ENCODE measurements at regions not wholly inside any gene's neighbourhood (a gene's known extent, or its start where the extent isn't known, plus 50 kb on each side); places are given as distances from the start of the nearest gene placed in this dataset.

DNA sequence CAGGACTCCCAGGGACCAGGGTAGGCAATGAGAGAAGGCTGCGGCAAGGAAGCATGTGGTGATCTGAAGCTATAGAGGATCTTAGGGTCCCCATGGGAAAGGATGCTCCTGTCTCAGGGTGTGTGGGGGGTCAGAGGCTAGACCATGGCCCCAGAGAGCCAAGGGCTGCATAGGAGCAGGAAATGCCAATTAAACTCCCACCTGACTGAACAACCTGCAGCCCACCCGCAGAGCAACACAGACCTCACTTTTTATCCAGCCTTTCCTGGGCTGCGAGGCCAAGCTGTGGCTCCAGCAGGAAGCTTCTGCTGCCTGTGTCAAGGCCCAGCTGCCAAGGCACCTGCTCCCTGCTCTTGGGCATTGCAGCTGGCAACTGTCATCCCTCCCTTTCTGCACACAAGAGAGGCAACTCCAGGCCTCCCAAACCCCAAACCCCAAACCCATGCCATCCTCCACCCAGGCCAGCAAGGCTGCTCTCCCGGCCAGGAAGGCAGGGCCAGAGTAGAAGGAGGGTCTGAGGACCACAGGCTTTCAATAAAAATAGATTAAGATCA is 290.1 kb downstream of the FOXO1 start:
- no peak overlapping the region for H3K9ac ChIP-seq (ENCODE audit: low read depth in 2 of 2, low read length in 2 of 2)
- H3K36me3 ChIP-seq = no peaks in the 10 kb centered on the region
- no peak overlapping the region for H3K4me3 ChIP-seq
- TF ChIP-seq, protein P1, sequence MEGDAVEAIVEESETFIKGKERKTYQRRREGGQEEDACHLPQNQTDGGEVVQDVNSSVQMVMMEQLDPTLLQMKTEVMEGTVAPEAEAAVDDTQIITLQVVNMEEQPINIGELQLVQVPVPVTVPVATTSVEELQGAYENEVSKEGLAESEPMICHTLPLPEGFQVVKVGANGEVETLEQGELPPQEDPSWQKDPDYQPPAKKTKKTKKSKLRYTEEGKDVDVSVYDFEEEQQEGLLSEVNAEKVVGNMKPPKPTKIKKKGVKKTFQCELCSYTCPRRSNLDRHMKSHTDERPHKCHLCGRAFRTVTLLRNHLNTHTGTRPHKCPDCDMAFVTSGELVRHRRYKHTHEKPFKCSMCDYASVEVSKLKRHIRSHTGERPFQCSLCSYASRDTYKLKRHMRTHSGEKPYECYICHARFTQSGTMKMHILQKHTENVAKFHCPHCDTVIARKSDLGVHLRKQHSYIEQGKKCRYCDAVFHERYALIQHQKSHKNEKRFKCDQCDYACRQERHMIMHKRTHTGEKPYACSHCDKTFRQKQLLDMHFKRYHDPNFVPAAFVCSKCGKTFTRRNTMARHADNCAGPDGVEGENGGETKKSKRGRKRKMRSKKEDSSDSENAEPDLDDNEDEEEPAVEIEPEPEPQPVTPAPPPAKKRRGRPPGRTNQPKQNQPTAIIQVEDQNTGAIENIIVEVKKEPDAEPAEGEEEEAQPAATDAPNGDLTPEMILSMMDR (IDR thresholded peaks at IDR 0.05) = no peak
- DNase-seq = no peak
- no peak overlapping the region for H3K27ac ChIP-seq
- no peaks in the 10 kb centered on the region for H3K27me3 ChIP-seq
- intact Hi-C loops (cut with DNase I) = no loop called here
- H3K9me3 ChIP-seq = no peaks in the 10 kb centered on the region
- no peaks in the 10 kb centered on the region for H3K4me1 ChIP-seq

DNA sequence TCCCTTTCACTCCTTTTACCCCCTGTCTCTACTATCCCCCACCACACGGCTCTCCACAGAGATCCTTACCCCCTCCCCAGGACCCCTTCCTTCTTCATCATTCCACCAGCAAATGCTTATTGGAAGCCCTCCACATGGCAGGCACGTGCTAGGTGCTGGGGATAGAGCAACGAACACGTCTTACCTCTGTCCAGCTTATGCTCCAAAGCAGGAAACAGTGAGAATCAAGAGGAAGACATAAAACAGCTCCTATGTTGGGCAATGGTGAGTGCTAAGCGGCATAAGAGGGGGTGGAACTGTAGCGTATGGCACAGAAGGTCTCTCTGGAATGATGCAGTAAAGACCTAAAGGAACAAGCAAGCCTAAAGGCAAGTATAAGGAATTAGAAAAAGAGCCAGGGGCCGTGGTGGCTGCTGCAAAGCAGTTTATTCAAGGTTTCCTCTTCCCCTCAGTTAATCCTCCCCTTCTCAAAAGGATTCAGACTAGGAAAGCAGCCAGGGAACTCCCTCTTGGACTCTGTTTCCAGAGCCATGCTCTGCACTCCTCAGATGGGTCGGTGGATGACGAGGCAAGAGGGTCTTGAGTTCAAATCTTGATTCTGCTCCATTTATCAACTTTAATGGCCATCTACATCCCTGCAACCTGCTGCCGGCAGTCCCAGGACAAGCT is 289.4 kb downstream of the FOXO1 start:
- Histone ChIP-seq H3K27ac (no peak overlapping the region), H3K9me3 (no peaks in the 10 kb centered on the region), H3K36me3 (no peaks in the 10 kb centered on the region), H3K4me1 (no peaks in the 10 kb centered on the region), H3K4me3 (no peak overlapping the region), H3K9ac (ENCODE audit: low read depth in 2 of 2, low read length in 2 of 2) (no peak overlapping the region), H3K27me3 (no peaks in the 10 kb centered on the region)
- DNase-seq = no peak
- intact Hi-C loops (cut with DNase I) = no loop called here
- TF ChIP-seq, protein P1 (IDR thresholded peaks at IDR 0.05) = no peak

DNA sequence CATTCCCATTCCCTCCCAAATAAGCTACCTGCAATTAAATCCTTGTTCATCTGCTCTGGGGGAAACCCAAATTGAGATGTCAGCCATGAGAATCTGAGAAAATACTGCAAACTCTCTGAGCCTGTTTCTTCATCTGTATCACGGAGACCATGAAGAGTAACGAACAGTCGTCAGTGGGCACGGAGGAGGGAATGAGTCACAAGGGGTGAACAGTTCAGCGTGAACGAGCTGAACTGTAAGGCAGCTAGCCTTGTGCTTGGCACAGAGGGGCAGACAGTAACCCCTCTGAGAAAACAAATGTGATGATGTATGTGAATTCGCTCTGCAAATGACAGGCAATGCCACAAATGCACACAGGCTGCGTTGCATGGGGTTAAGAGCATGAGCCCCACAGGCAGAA is 288.7 kb downstream of the FOXO1 start:
- Histone ChIP-seq H3K27me3 (no peaks in the 10 kb centered on the region), H3K4me1 (no peaks in the 10 kb centered on the region), H3K36me3 (no peaks in the 10 kb centered on the region), H3K4me3 (no peak overlapping the region), H3K9ac (ENCODE audit: low read depth in 2 of 2, low read length in 2 of 2) (no peak overlapping the region), H3K27ac (no peak overlapping the region), H3K9me3 (no peaks in the 10 kb centered on the region)
- TF ChIP-seq, protein P1 (IDR thresholded peaks at IDR 0.05) = no peak
- DNase-seq = no peak
- intact Hi-C loops (cut with DNase I) = no loop called here

DNA sequence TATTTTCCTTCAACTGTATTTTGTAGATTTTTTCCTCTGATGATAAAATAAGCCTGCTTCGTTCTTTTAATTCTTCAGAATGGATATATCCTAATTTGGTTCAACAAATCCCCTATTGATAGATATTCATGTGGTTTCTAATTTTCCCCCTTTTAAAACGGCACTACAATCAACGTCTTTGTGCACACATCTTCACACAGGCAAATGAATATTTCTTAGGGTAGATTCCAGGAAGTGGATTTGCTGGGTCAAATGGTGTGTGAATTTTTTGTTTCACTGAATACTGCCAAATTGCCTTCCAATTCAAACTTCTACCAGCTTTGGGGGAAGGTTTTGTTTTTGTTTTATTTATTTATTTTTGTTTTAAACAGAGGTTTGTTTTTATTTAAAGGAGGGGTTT is 287.2 kb downstream of the FOXO1 start:
- Histone ChIP-seq H3K27me3 (no peaks in the 10 kb centered on the region), H3K4me3 (no peak overlapping the region), H3K9me3 (no peaks in the 10 kb centered on the region), H3K9ac (ENCODE audit: low read depth in 2 of 2, low read length in 2 of 2) (no peak overlapping the region), H3K4me1 (no peaks in the 10 kb centered on the region), H3K36me3 (no peaks in the 10 kb centered on the region), H3K27ac (no peak overlapping the region)
- intact Hi-C loops (cut with DNase I) = no loop called here
- DNase-seq = no peak
- TF ChIP-seq, protein P1 (IDR thresholded peaks at IDR 0.05) = no peak

DNA sequence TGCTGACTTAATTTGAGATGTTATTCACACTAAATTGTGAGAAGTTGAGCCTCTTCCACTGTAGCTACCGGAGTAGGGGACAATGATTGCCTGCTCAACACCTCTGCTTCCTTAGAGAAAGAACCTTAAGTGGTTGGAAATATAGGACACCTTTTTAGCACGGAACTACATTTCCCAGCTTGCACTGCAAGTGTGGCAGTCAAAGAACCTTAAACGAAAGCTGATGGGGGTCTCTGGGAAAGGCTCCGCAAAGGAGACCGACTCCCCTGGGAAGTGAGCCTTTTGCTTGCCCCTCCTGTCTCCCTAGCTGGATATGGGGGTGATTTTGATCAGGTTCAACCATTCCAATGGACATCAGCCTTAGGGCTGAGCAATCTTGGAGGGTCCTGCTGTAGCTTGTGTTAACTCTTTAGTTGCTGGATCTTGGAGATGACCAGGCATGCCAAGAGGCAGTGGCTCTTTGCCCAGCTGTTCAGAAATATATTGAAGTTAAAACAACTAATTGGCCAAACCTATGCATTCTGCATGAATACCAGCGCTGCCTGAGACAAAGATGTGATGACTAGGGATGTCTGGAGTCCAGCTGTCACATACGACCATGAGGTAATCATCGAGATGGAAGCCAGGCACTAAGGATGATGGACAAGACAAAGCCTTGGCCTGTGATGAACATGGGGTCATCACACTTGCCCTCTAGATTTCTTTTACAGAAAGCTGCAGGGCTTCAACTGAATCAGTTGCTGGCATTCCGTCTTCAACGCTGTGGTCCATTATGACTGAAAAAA is 286.5 kb downstream of the FOXO1 start:
- intact Hi-C loops (cut with DNase I) = no loop called here
- H3K4me3 ChIP-seq = no peak overlapping the region
- H3K9me3 ChIP-seq = no peaks in the 10 kb centered on the region
- no peaks in the 10 kb centered on the region for H3K27me3 ChIP-seq
- no peak for DNase-seq
- H3K9ac ChIP-seq (ENCODE audit: low read depth in 2 of 2, low read length in 2 of 2) = no peak overlapping the region
- H3K36me3 ChIP-seq = no peaks in the 10 kb centered on the region
- H3K27ac ChIP-seq = no peak overlapping the region
- no peaks in the 10 kb centered on the region for H3K4me1 ChIP-seq
- TF ChIP-seq, protein P1 (IDR thresholded peaks at IDR 0.05) = no peak

All from colonic mucosa (tissue), 4 donors.